H9 (cell line): ENCODE measurements at regions not wholly inside any gene's neighbourhood (a gene's known extent, or its start where the extent isn't known, plus 50 kb on each side); places are given as distances from the start of the nearest gene placed in this dataset.
A peak's percentile ranks its signal among the peaks of the same experiment; 100 is the strongest.

Experiments
- DNase-seq: peaks from one replicate; pipeline ENCODE4 v3.0.0-alpha.2; 2017
- H2AFZ ChIP-seq: one replicate; pipeline ENCODE4 v1.6.1; 2013; ENCODE audit warnings: mild to moderate bottlenecking, low read length, control low read depth, moderate library complexity
- H2AK5ac ChIP-seq: 2 replicates; pipeline ENCODE4 v1.6.1; 2013; ENCODE audit warnings: low read length, control low read depth, mixed read lengths; ENCODE audit not compliant: insufficient read length
- H2BK120ac ChIP-seq: one replicate; pipeline ENCODE4 v1.6.1; 2013; ENCODE audit warnings: low read depth, mild to moderate bottlenecking, low read length, control low read depth, inconsistent platforms; ENCODE audit not compliant: poor library complexity, severe bottlenecking
- H2BK12ac ChIP-seq: 2 replicates; pipeline ENCODE4 v1.6.1; 2013; ENCODE audit warnings: low read length, control low read depth, mixed read lengths, low read depth; ENCODE audit not compliant: insufficient read length
- H2BK15ac ChIP-seq: 2 replicates; pipeline ENCODE4 v1.6.1; 2013; ENCODE audit warnings: low read depth, low read length, control low read depth
- H2BK20ac ChIP-seq: one replicate; pipeline ENCODE4 v1.6.1; 2013; ENCODE audit warnings: low read depth, mild to moderate bottlenecking, low read length, control low read depth, inconsistent platforms; ENCODE audit not compliant: poor library complexity, severe bottlenecking
- H2BK5ac ChIP-seq: 2 replicates; pipeline ENCODE4 v1.6.1; 2013; ENCODE audit warnings: low read length, control low read depth, mixed read lengths; ENCODE audit not compliant: insufficient read length
- H3K14ac ChIP-seq: 2 replicates; pipeline ENCODE4 v1.6.1; 2013; ENCODE audit warnings: low read length, control low read depth; ENCODE audit not compliant: insufficient read depth
- H3K18ac ChIP-seq: 2 replicates; pipeline ENCODE4 v1.6.1; 2013; ENCODE audit warnings: low read depth, mild to moderate bottlenecking, mixed read lengths, low read length, control low read depth; ENCODE audit not compliant: insufficient read length
- H3K23ac ChIP-seq: 2 replicates; pipeline ENCODE4 v1.6.1; 2013; ENCODE audit warnings: low read length, control low read depth, mixed read lengths, low read depth; ENCODE audit not compliant: insufficient read length
- H3K23me2 ChIP-seq: 2 replicates; pipeline ENCODE4 v1.6.1; 2013; ENCODE audit warnings: low read depth, mild to moderate bottlenecking, mixed read lengths, low read length, control low read depth; ENCODE audit not compliant: insufficient read length, poor library complexity, severe bottlenecking
- H3K27ac ChIP-seq: 2 replicates; pipeline ENCODE4 v1.5.1; 2013; ENCODE audit warnings: low read length, control low read depth, mixed read lengths, low read depth; ENCODE audit not compliant: insufficient read length
- H3K27me3 ChIP-seq: 2 replicates; pipeline ENCODE4 v1.6.1; 2013; ENCODE audit warnings: low read length, control low read depth, inconsistent platforms; ENCODE audit not compliant: insufficient read depth
- H3K4ac ChIP-seq: 2 replicates; pipeline ENCODE4 v1.6.1; 2013; ENCODE audit warnings: low read depth, mild to moderate bottlenecking, control low read depth, inconsistent platforms, low read length, moderate library complexity
- H3K4me1 ChIP-seq: 2 replicates; pipeline ENCODE4 v1.6.1; 2013; ENCODE audit warnings: low read length, control low read depth, inconsistent platforms; ENCODE audit not compliant: insufficient read depth
- H3K4me2 ChIP-seq: 2 replicates; pipeline ENCODE4 v1.6.1; 2013; ENCODE audit warnings: low read length, control low read depth, mixed read lengths; ENCODE audit not compliant: insufficient read length, insufficient read depth
- H3K56ac ChIP-seq: 2 replicates; pipeline ENCODE4 v1.6.1; 2013; ENCODE audit warnings: low read depth, mild to moderate bottlenecking, mixed read lengths, low read length, control low read depth; ENCODE audit not compliant: insufficient read length
- H3K79me1 ChIP-seq: 2 replicates; pipeline ENCODE4 v1.6.1; 2013; ENCODE audit warnings: low read depth, mild to moderate bottlenecking, moderate library complexity, low read length, control low read depth, inconsistent platforms; ENCODE audit not compliant: insufficient read depth, poor library complexity, severe bottlenecking
- H3K79me2 ChIP-seq: 2 replicates; pipeline ENCODE4 v1.6.1; 2013; ENCODE audit warnings: low read length, control low read depth, inconsistent platforms; ENCODE audit not compliant: insufficient read depth
- H3K9ac ChIP-seq: 2 replicates; pipeline ENCODE4 v1.6.1; 2013; ENCODE audit warnings: low read length, control low read depth, mixed read lengths; ENCODE audit not compliant: insufficient read length; ENCODE audit errors: extremely low read depth
- H3K9me3 ChIP-seq: one replicate; pipeline ENCODE4 v1.6.1; 2013; ENCODE audit warnings: low read depth, low read length, inconsistent platforms; ENCODE audit not compliant: control insufficient read depth
- H3T11ph ChIP-seq: one replicate; pipeline ENCODE4 v1.6.1; 2013; ENCODE audit warnings: mild to moderate bottlenecking, low read length, control low read depth, inconsistent platforms
- H4K20me1 ChIP-seq: one replicate; pipeline ENCODE4 v1.6.1; 2013; ENCODE audit not compliant: control insufficient read depth, insufficient read length, insufficient read depth
- H4K5ac ChIP-seq: 2 replicates; pipeline ENCODE4 v1.6.1; 2013; ENCODE audit warnings: low read depth, mild to moderate bottlenecking, mixed read lengths, low read length, control low read depth; ENCODE audit not compliant: insufficient read length
- H4K8ac ChIP-seq: replicated peaks from 2 replicates; pipeline ENCODE4 v1.6.1; 2013; ENCODE audit warnings: low read length, control low read depth, mixed read lengths, low read depth; ENCODE audit not compliant: insufficient read length
- H4K91ac ChIP-seq: 2 replicates; pipeline ENCODE4 v1.6.1; 2013; ENCODE audit warnings: low read depth, mild to moderate bottlenecking, moderate library complexity, mixed read lengths, low read length, control low read depth; ENCODE audit not compliant: insufficient read length
- H3K27ac Mint-ChIP-seq, 3 experiments: 2 replicates in 2 of 3; 3 replicates in 1 of 3; pipeline ENCODE4 v1.8.0; 2020 to 2021; ENCODE audit warnings: mixed read lengths in 3 of 3, mild to moderate bottlenecking in 1 of 3, moderate library complexity in 1 of 3
- H3K27me3 Mint-ChIP-seq: 2 replicates; pipeline ENCODE4 v1.8.0; 2021; ENCODE audit warnings: low read depth, mild to moderate bottlenecking, moderate library complexity, mixed read lengths
- H3K36me3 Mint-ChIP-seq, 3 experiments: 2 replicates in 2 of 3; 3 replicates in 1 of 3; pipeline ENCODE4 v1.8.0; 2020 to 2021; ENCODE audit warnings: low read depth in 3 of 3, mixed read lengths in 3 of 3; ENCODE audit not compliant: insufficient read depth in 1 of 3
- H3K4me1 Mint-ChIP-seq, 2 experiments: 2 replicates each; pipeline ENCODE4 v1.8.0; 2020; ENCODE audit warnings: mixed read lengths in 2 of 2
- H3K4me3 Mint-ChIP-seq, 2 experiments: 2 replicates in 1 of 2; 3 replicates in 1 of 2; pipeline ENCODE4 v1.8.0; 2020 to 2021; ENCODE audit warnings: mild to moderate bottlenecking in 2 of 2, mixed read lengths in 2 of 2, moderate library complexity in 1 of 2
- H3K9me3 Mint-ChIP-seq, 2 experiments: 2 replicates in 1 of 2; 3 replicates in 1 of 2; pipeline ENCODE4 v1.8.0; 2020; ENCODE audit warnings: mild to moderate bottlenecking in 2 of 2, mixed read lengths in 2 of 2, moderate library complexity in 1 of 2
- CTCF ChIP-seq: fragments of 200-600 bp; sonication (generic); conservative IDR thresholded peaks from 3 replicates; pipeline ENCODE4 v1.8.0; 2021; ENCODE audit warnings: antibody characterized with exemption, mild to moderate bottlenecking
- WGBS: extraction: QIAGEN DNeasy Blood & Tissue Kit; methylation state at CpG from one replicate; pipeline ENCODE4 v1.1.7; 2013; ENCODE audit warnings: missing lambda C conversion rate, low lambda C conversion rate, mixed read lengths; ENCODE audit not compliant: insufficient read length; ENCODE audit errors: extremely low coverage; 5-methylcytosine and 5-hydroxymethylcytosine counted together

- Histone ChIP-seq H3K79me2 (peaks cover 2% of the 10 kb centered on the region; the same call in 1 of the 2 replicates), H2BK120ac (no peak overlapping the region), H3K9ac (no peak overlapping the region), H2BK15ac (no peak overlapping the region), H3K4me2 (no peak overlapping the region), H3K4me1 (peaks cover 2% of the 10 kb centered on the region; the same call in 1 of the 2 replicates), H3T11ph (no peak overlapping the region), H3K79me1 (peaks cover 3% of the 10 kb centered on the region), H4K5ac (no peak overlapping the region), H3K56ac (no peak overlapping the region), H2BK5ac (no peak overlapping the region), H3K23ac (no peak overlapping the region), H3K27me3 (no peaks in the 10 kb centered on the region), H2BK12ac (no peak overlapping the region), H3K4ac (no peak overlapping the region), H4K91ac (no peak overlapping the region), H4K8ac (no peak overlapping the region), H3K18ac (no peak overlapping the region), H2AFZ (no peak overlapping the region), H4K20me1 (no peaks in the 10 kb centered on the region), H3K23me2 (no peaks in the 10 kb centered on the region), H3K27ac (no peak overlapping the region), H2AK5ac (no peak overlapping the region), H2BK20ac (no peak overlapping the region), H3K14ac (no peak overlapping the region), H3K9me3 (no peaks in the 10 kb centered on the region)
- Mint-ChIP-seq H3K4me1 (peaks cover 24 to 37% of the 10 kb centered on the region in 2 experiments), H3K4me3 (no peak overlapping the region), H3K27me3 (no peaks in the 10 kb centered on the region), H3K27ac (peak overlapping the region in 2 of 3 experiments; percentile 70 to 82; a peak in 3 of 7 replicates), H3K9me3 (no peaks in the 10 kb centered on the region), H3K36me3 (peaks cover 0 to 3% (median 0%) of the 10 kb centered on the region in 3 experiments; a peak in 3 of 7 replicates)
- TF ChIP-seq CTCF = no peak
- WGBS = no CpG with 5 or more reads among the region's 8 CpGs
- DNase-seq = peak; percentile 24
Observed at GRCh38 chr17:77324227-77324626, 183.5 kb downstream of the SEC14L1 start.
